ENCODE measurements at regions not wholly inside any gene's neighbourhood (a gene's known extent, or its start where the extent isn't known, plus 50 kb on each side); places are given as distances from the start of the nearest gene placed in this dataset.
"Not testable (repeated sequence)": the region's sequence is repeated elsewhere in the genome, so short reads cannot be mapped to it uniquely, and the experiment has no call there.

DNA sequence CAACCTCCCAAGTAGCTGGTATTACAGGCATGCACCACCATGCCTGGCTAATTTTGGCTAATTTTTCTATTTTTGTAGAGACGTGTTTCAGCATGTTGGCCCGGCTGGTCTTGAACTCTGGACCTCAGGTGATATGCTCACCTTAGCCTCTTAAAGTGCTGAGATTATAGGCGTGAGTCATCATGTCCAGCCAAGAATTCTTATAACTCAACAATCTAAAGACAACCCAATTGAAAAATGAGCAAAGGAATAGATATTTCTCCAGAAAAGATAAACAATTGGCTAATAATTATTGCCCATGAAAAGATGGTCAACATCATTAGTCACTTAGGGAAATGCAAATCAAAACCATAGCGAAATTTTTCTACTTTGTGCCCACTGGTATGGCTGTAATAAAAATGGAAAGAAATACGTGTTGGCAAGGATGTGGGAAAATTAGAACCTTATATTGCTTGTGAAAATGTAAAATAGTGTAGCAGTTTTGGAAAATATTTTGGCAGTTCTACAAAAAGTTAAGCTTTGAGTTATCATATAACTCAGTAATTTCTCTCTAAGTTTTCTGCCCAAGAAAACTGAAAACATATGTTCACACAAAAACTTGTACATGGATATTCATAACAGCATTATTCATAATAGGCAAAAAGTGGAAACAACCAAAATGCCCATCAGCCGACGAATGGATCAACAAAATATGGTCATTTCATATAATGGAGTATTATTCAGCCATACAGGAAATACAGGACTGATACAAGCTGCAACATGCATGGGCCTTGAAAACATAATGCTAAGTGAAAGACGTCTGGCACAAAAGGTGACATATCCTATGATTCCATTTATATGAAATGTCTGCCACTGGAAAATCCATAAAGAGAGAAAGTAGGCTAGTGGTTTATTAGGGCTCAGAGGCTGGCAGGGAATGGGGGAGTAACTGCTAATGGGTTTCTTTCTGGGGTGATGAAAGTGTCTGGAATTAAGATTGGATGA, 87.8 kb downstream of the UTRN start:
- intact Hi-C loops (cut with DNase I) = no loop called here
- no peak overlapping the region for H3K27ac ChIP-seq
- no peaks in the 10 kb centered on the region for H3K27me3 ChIP-seq
- TF ChIP-seq, protein P1, sequence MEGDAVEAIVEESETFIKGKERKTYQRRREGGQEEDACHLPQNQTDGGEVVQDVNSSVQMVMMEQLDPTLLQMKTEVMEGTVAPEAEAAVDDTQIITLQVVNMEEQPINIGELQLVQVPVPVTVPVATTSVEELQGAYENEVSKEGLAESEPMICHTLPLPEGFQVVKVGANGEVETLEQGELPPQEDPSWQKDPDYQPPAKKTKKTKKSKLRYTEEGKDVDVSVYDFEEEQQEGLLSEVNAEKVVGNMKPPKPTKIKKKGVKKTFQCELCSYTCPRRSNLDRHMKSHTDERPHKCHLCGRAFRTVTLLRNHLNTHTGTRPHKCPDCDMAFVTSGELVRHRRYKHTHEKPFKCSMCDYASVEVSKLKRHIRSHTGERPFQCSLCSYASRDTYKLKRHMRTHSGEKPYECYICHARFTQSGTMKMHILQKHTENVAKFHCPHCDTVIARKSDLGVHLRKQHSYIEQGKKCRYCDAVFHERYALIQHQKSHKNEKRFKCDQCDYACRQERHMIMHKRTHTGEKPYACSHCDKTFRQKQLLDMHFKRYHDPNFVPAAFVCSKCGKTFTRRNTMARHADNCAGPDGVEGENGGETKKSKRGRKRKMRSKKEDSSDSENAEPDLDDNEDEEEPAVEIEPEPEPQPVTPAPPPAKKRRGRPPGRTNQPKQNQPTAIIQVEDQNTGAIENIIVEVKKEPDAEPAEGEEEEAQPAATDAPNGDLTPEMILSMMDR (IDR thresholded peaks at IDR 0.05) = no peak
- H3K9me3 ChIP-seq = no peaks in the 10 kb centered on the region
- H3K4me3 ChIP-seq = no peak overlapping the region
- H3K36me3 ChIP-seq = peaks cover 0 to 8% of the 10 kb centered on the region in 2 donors
- H3K4me1 ChIP-seq = peaks cover 0 to 19% of the 10 kb centered on the region in 2 donors
- DNase-seq (no peak), ATAC-seq (no peak)

DNA sequence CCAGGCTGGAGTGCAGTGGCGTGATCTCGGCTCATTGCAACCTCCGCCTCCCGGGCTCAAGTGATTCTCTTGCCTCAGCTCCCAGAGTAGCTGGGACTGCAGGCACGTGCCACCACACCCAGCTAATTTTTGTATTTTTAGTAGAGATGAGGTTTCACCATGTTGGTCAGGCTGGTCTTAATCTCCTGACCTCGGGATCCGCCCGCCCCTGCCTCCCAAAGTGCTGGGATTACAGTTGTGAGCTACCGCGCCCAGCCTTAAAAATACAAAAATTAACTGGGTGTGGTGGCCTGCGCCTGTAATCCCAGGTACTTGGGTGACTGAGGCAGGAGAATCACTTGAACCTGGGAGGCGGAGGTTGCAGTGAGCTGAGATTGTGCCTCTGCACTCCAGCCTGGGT, 89.4 kb downstream of the UTRN start:
- DNase-seq; intact Hi-C loops (cut with DNase I); ATAC-seq; H3K4me3 ChIP-seq; H3K36me3 ChIP-seq; H3K27ac ChIP-seq; H3K9me3 ChIP-seq; H3K27me3 ChIP-seq: not testable (repeated sequence)
- peaks cover 0 to 36% of the 10 kb centered on the region in 2 donors for H3K4me1 ChIP-seq

DNA sequence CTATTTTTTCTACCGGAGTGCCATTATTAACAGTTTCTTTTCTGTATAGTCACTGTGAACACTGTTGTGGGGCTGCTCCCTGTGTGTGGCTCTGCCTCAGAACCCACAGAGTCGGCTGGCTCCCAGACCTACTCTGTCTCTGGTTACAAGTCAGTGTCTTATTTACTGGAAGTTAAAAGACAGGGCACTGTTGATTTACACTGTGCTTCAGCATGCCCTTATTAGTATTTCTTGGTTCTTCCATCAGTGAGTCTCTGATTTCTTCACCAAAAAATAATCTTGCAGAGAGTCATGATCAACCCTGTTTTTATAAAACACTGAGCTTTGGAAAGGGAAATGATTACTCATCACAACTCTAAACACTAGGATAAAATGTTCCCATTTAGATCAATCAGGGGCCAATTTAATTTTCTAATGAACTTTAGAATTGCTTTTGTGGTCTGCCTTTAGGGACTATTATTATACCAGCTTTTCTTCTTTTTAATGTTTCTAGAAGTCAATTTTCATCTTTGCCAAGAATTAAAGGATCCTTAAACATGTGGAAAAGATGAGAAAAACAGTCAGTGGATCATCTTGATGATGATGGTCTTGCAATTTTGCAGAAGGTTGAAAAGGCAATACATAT, 92.6 kb downstream of the UTRN start:
- H3K4me3 ChIP-seq = no peak overlapping the region
- peaks cover 0 to 6% of the 10 kb centered on the region in 2 donors for H3K9me3 ChIP-seq
- H3K27ac ChIP-seq = peak overlapping the region; percentile 45 to 48
- H3K4me1 ChIP-seq = peaks cover 0 to 39% of the 10 kb centered on the region in 2 donors
- no peaks in the 10 kb centered on the region for H3K27me3 ChIP-seq
- peak; percentile 57 for ATAC-seq
- intact Hi-C loops (cut with DNase I) = no loop called here
- no peak for DNase-seq
- TF ChIP-seq, protein P1 (IDR thresholded peaks at IDR 0.05) = no peak
- no peaks in the 10 kb centered on the region for H3K36me3 ChIP-seq

DNA sequence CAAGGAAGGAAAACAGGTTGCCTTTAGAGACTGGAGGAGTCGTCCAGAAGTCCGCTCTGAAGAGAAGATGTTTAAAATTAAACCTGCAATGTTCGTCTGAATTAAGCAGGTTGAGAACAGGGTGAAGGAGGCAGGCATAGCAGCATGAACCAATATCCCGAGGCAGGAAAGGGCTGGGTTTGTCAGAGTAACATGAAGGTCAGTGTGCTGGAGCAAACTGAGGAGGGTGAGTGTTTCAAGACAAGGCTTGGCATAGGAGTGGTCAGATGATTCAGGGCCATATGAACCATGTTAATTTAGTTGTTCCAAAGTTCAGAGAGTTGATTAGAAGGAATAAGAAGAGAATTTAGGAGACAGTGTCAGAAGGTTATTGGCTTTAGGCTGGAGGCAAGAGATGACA, 93.3 kb downstream of the UTRN start:
- H3K4me1 ChIP-seq = peaks cover 0 to 39% of the 10 kb centered on the region in 2 donors
- intact Hi-C loops (cut with DNase I) = no loop called here
- H3K27me3 ChIP-seq = no peaks in the 10 kb centered on the region
- peak overlapping the region; percentile 10 to 48 for H3K27ac ChIP-seq
- TF ChIP-seq, protein P1 (IDR thresholded peaks at IDR 0.05) = no peak
- peaks cover 0 to 6% of the 10 kb centered on the region in 2 donors for H3K9me3 ChIP-seq
- no peak overlapping the region for H3K4me3 ChIP-seq
- ATAC-seq = peak; percentile 53
- no peak for DNase-seq
- no peaks in the 10 kb centered on the region for H3K36me3 ChIP-seq

DNA sequence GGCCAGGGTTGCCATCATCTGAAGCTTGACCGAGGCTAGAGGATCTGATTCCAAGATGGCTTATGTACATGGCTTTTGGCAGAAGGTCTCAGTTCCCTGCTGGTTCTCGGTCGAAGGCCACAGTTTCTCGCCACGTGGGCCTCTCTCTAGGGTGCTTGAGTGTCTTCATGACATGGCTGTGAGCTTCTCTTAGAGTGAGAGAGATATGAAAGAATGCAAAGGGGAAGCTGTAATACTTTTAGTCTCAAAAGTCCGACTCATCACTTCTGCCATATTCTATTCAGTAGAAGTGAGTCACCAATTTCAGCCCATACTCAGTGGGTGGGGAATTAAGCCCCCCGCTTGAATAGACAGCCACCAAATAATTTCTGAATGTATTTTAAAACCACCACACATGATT, 94.2 kb downstream of the UTRN start:
- intact Hi-C loops (cut with DNase I) = no loop called here
- peak; percentile 48 for ATAC-seq
- Histone ChIP-seq H3K9me3 (peaks cover 0 to 6% of the 10 kb centered on the region in 2 donors), H3K4me3 (no peak overlapping the region), H3K27me3 (no peaks in the 10 kb centered on the region), H3K36me3 (no peaks in the 10 kb centered on the region), H3K4me1 (peaks cover 0 to 39% of the 10 kb centered on the region in 2 donors), H3K27ac (peak overlapping the region in 1 of 2 donors; percentile 19)
- TF ChIP-seq, protein P1 (IDR thresholded peaks at IDR 0.05) = no peak
- no peak for DNase-seq

DNA sequence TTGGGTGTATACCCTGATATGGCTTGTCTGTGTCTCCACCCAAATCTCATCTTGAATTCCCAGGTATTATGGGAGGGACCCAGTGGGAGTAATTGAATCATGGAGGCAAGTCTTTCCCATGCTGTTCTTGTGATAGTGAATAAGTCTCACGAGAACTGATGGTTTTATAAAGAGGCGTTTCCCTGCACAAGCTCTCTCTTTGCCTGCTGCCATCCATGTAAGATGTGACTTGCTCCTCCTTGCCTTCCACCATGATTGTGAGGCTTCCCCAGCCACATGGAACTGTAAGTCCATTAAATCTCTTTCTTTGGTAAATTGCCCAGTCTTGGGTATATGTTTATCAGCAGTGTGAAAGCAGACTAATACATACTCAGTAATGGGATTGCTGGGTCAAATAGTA, 96.4 kb downstream of the UTRN start:
- H3K27me3 ChIP-seq; DNase-seq; H3K36me3 ChIP-seq; intact Hi-C loops (cut with DNase I); H3K4me3 ChIP-seq; H3K9me3 ChIP-seq; ATAC-seq; H3K27ac ChIP-seq: not testable (repeated sequence)
- peaks cover 0 to 32% of the 10 kb centered on the region in 2 donors for H3K4me1 ChIP-seq
